KOPT-K1 (cell line): ENCODE measurements at regions not wholly inside any gene's neighbourhood (a gene's known extent, or its start where the extent isn't known, plus 50 kb on each side); places are given as distances from the start of the nearest gene placed in this dataset.
"Not testable (repeated sequence)": the region's sequence is repeated elsewhere in the genome, so short reads cannot be mapped to it uniquely, and the experiment has no call there.

Experiments used
- H3K27ac ChIP-seq: fragments of 200-600 bp; sonication (generic); 2 replicates; pipeline ENCODE4 v1.5.1; 2016; ENCODE audit warnings: antibody characterized with exemption, mild to moderate bottlenecking, low read depth, low read length; ENCODE audit not compliant: poor library complexity, severe bottlenecking
- H3K36me3 ChIP-seq: fragments of 200-600 bp; sonication (generic); 2 replicates; pipeline ENCODE4 v1.5.1; 2017; ENCODE audit warnings: antibody characterized with exemption, mild to moderate bottlenecking, low read length, moderate library complexity; ENCODE audit not compliant: insufficient read depth
- H3K9me3 ChIP-seq: fragments of 200-600 bp; sonication (generic); 2 replicates; pipeline ENCODE4 v1.5.1; 2017; ENCODE audit warnings: antibody characterized with exemption, low read length, mild to moderate bottlenecking; ENCODE audit not compliant: insufficient read depth, poor library complexity, severe bottlenecking

- Histone ChIP-seq H3K27ac (no peak overlapping the region), H3K36me3 (no peaks in the 10 kb centered on the region), H3K9me3 (peaks cover 11% of the 10 kb centered on the region)
These were observed 70.7 kb upstream of the THBS1 start for GRCh38 chr15:39510001-39510701.

GRCh38 chr15:39511000-39511915 lies 69.6 kb upstream of the THBS1 start:
- H3K36me3 ChIP-seq, result no peaks in the 10 kb centered on the region
- H3K9me3 ChIP-seq, result peaks cover 19% of the 10 kb centered on the region
- H3K27ac ChIP-seq, result no peak overlapping the region

GRCh38 chr15:39511916-39512260 lies 69.0 kb upstream of the THBS1 start:
- peaks cover 21% of the 10 kb centered on the region for H3K9me3 ChIP-seq
- no peak overlapping the region for H3K27ac ChIP-seq
- H3K36me3 ChIP-seq, result no peaks in the 10 kb centered on the region

GRCh38 chr15:39512643-39513042 lies 68.2 kb upstream of the THBS1 start:
- Histone ChIP-seq H3K36me3 (no peaks in the 10 kb centered on the region), H3K9me3 (peaks cover 21% of the 10 kb centered on the region), H3K27ac (no peak overlapping the region)

GRCh38 chr15:39513936-39514335 lies 66.9 kb upstream of the THBS1 start:
- no peak overlapping the region for H3K27ac ChIP-seq
- no peaks in the 10 kb centered on the region for H3K36me3 ChIP-seq
- peaks cover 21% of the 10 kb centered on the region for H3K9me3 ChIP-seq

GRCh38 chr15:39514933-39515332 lies 65.9 kb upstream of the THBS1 start:
- Histone ChIP-seq H3K27ac (no peak overlapping the region), H3K36me3 (no peaks in the 10 kb centered on the region), H3K9me3 (peaks cover 21% of the 10 kb centered on the region)

GRCh38 chr15:39515765-39516164 lies 65.1 kb upstream of the THBS1 start:
- Histone ChIP-seq H3K27ac (no peak overlapping the region), H3K9me3 (peaks cover 21% of the 10 kb centered on the region), H3K36me3 (no peaks in the 10 kb centered on the region)

- H3K9me3 ChIP-seq, result peaks cover 21% of the 10 kb centered on the region
- H3K27ac ChIP-seq, result no peak overlapping the region
- no peaks in the 10 kb centered on the region for H3K36me3 ChIP-seq
These were observed 63.6 kb upstream of the THBS1 start for GRCh38 chr15:39517122-39517855.

GRCh38 chr15:39523968-39524367 lies 56.9 kb upstream of the THBS1 start:
- not testable (repeated sequence) for H3K27ac ChIP-seq, H3K36me3 ChIP-seq, H3K9me3 ChIP-seq

- H3K36me3 ChIP-seq, result no peaks in the 10 kb centered on the region
- no peak overlapping the region for H3K27ac ChIP-seq
- no peaks in the 10 kb centered on the region for H3K9me3 ChIP-seq
These were observed 51.4 kb upstream of the THBS1 start for GRCh38 chr15:39529457-39529856.

- Histone ChIP-seq H3K9me3 (no peaks in the 10 kb centered on the region), H3K27ac (no peak overlapping the region), H3K36me3 (no peaks in the 10 kb centered on the region)
These were observed 50.2 kb upstream of the THBS1 start for GRCh38 chr15:39530480-39531342.
